ENCODE measurements at regions not wholly inside any gene's neighbourhood (a gene's known extent, or its start where the extent isn't known, plus 50 kb on each side); places are given as distances from the start of the nearest gene placed in this dataset.

DNA sequence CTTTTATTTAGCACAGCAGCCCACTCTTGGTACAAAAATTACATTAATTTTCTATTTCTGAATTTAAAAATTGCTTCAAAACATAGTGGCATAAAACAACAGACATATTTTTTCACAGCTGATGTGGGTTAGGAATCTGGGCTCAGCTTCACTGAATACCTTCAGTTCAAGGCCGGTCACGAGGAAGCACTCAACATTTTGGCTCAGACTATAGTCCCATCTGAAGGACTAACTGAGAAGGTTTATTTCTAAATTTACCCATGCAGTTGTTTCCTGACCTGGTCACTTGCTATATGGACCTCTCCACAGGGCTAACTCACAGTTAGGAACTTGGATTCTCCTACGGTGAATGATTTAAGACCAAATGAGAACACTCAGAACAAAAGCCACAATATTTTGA lies 1230.2 kb upstream of the ADGRL3 start:
- Histone ChIP-seq H3K27ac (no peak overlapping the region), H3K4me1 (replicated peaks in 1 of 2) (no peaks in the 10 kb centered on the region), H3K36me3 (replicated peaks in 1 of 2) (no peaks in the 10 kb centered on the region), H3K4me3 (no peak overlapping the region), H3K27me3 (no peaks in the 10 kb centered on the region), H3K9me3 (replicated peaks in 1 of 3) (no peaks in the 10 kb centered on the region)
- DNase-seq, result no peak
- no peak for TF ChIP-seq POLR2A (IDR thresholded peaks at IDR 0.05)
- intact Hi-C loops (cut with DNase I), result no loop called here
- 70 to 84% (median 79%) methylated on average over 3 of the region's 3 CpGs for WGBS, 4 donors

DNA sequence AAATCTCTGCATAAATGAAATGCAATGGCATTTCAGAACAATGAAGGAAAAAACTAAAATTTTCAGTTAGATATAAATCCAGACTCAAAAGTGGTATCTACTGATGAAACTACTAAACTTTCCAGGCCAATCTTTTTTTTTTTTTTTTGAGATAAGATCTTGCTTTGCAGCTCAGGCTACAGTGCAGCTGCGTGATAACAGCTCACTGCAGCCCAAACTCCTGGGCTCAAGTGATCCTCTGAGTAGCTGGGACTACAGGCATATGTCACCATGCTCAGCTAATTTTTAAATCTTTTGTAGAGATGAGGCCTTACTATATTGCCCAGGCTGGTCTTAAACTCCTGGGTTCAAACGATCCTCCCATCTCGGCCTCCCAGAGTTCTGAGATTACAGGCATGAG lies 1228.2 kb upstream of the ADGRL3 start:
- no peaks in the 10 kb centered on the region for H3K27me3 ChIP-seq
- WGBS, 4 donors, result 85 to 89% (median 88%) methylated on average over 3 of the region's 3 CpGs
- H3K36me3 ChIP-seq (replicated peaks in 1 of 2), result no peaks in the 10 kb centered on the region
- TF ChIP-seq, protein P1, sequence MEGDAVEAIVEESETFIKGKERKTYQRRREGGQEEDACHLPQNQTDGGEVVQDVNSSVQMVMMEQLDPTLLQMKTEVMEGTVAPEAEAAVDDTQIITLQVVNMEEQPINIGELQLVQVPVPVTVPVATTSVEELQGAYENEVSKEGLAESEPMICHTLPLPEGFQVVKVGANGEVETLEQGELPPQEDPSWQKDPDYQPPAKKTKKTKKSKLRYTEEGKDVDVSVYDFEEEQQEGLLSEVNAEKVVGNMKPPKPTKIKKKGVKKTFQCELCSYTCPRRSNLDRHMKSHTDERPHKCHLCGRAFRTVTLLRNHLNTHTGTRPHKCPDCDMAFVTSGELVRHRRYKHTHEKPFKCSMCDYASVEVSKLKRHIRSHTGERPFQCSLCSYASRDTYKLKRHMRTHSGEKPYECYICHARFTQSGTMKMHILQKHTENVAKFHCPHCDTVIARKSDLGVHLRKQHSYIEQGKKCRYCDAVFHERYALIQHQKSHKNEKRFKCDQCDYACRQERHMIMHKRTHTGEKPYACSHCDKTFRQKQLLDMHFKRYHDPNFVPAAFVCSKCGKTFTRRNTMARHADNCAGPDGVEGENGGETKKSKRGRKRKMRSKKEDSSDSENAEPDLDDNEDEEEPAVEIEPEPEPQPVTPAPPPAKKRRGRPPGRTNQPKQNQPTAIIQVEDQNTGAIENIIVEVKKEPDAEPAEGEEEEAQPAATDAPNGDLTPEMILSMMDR (IDR thresholded peaks at IDR 0.05), result no peak
- no peak for TF ChIP-seq POLR2A (IDR thresholded peaks at IDR 0.05)
- H3K9me3 ChIP-seq (replicated peaks in 1 of 3), result no peaks in the 10 kb centered on the region
- no peak overlapping the region for H3K27ac ChIP-seq
- no peak overlapping the region for H3K4me3 ChIP-seq
- no peaks in the 10 kb centered on the region for H3K4me1 ChIP-seq (replicated peaks in 1 of 2)
- intact Hi-C loops (cut with DNase I), result no loop called here
- no peak for DNase-seq

- WGBS, 4 donors, result 60 to 68% (median 61%) methylated on average over 1 of the region's 1 CpG
- intact Hi-C loops (cut with DNase I), result no loop called here
- Histone ChIP-seq H3K9me3 (replicated peaks in 1 of 3) (no peaks in the 10 kb centered on the region), H3K27ac (no peak overlapping the region), H3K27me3 (no peaks in the 10 kb centered on the region), H3K4me1 (replicated peaks in 1 of 2) (no peaks in the 10 kb centered on the region), H3K36me3 (replicated peaks in 1 of 2) (no peaks in the 10 kb centered on the region), H3K4me3 (no peak overlapping the region)
- DNase-seq, result no peak
- TF ChIP-seq, protein P1 (IDR thresholded peaks at IDR 0.05), result no peak
- no peak for TF ChIP-seq POLR2A (IDR thresholded peaks at IDR 0.05)
Observed at GRCh38 chr4:59973492-59973891, 1226.6 kb upstream of the ADGRL3 start.

- H3K27me3 ChIP-seq, result no peaks in the 10 kb centered on the region
- intact Hi-C loops (cut with DNase I), result no loop called here
Observed at GRCh38 chr4:59979061-59979460, 1221.1 kb upstream of the ADGRL3 start.

DNA sequence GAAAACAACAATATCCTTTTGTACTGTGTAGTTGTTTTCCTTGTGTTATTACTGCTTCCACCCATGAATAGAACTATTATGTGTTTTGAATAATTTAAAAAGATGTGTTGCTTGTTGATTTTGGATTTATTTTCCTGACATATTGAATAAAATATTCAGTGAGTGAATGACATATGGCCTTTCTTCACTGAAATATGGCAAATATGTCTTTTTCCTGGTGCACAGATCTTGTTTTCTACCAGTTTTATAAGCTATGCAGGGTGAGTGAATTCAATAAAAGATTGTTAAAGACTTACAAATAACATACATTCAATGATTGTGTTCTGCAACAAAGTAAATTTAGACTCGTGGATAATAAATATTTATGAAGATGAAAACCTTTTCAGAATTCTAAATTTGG lies 1216.3 kb upstream of the ADGRL3 start:
- H3K9me3 ChIP-seq (replicated peaks in 1 of 3), result no peaks in the 10 kb centered on the region
- WGBS, 4 donors, result 42 to 54% (median 52%) methylated on average over 1 of the region's 1 CpG
- intact Hi-C loops (cut with DNase I), result no loop called here
- H3K4me1 ChIP-seq (replicated peaks in 1 of 2), result no peaks in the 10 kb centered on the region
- no peak overlapping the region for H3K4me3 ChIP-seq
- no peak overlapping the region for H3K27ac ChIP-seq
- H3K36me3 ChIP-seq (replicated peaks in 1 of 2), result no peaks in the 10 kb centered on the region
- DNase-seq, result no peak
- no peak for TF ChIP-seq POLR2A (IDR thresholded peaks at IDR 0.05)
- TF ChIP-seq, protein P1 (IDR thresholded peaks at IDR 0.05), result no peak
- no peaks in the 10 kb centered on the region for H3K27me3 ChIP-seq

More at GRCh38 chr4:59979061-59979460, 1221.1 kb upstream of the ADGRL3 start:
- Histone ChIP-seq H3K4me3 (no peak overlapping the region), H3K4me1 (replicated peaks in 1 of 2) (no peaks in the 10 kb centered on the region), H3K36me3 (replicated peaks in 1 of 2) (no peaks in the 10 kb centered on the region), H3K9me3 (replicated peaks in 1 of 3) (no peaks in the 10 kb centered on the region), H3K27ac (no peak overlapping the region)
- WGBS, 4 donors, result 50 to 68% (median 62%) methylated on average over 1 of the region's 1 CpG
- no peak for DNase-seq
- TF ChIP-seq, protein P1 (IDR thresholded peaks at IDR 0.05), result no peak
- TF ChIP-seq POLR2A (IDR thresholded peaks at IDR 0.05), result no peak
